ENCODE measurements at regions not wholly inside any gene's neighbourhood (a gene's known extent, or its start where the extent isn't known, plus 50 kb on each side); places are given as distances from the start of the nearest gene placed in this dataset.

- no peak for TF ChIP-seq CTCF (IDR thresholded peaks at IDR 0.05; ENCODE audit: poor library complexity, severe bottlenecking)
- no peaks in the 10 kb centered on the region for H3K36me3 ChIP-seq (ENCODE audit: low read depth)
- H3K27me3 ChIP-seq (ENCODE audit: insufficient read depth, poor library complexity, severe bottlenecking) = no peaks in the 10 kb centered on the region
- H3K27ac ChIP-seq (ENCODE audit: poor library complexity, severe bottlenecking) = no peak overlapping the region
- H3K9me3 ChIP-seq (ENCODE audit: severe bottlenecking) = no peaks in the 10 kb centered on the region
- ATAC-seq (ENCODE audit: low read depth) (no peak), DNase-seq (ENCODE audit: low spot score) (no peak)
- H3K4me1 ChIP-seq (ENCODE audit: insufficient read depth, poor library complexity, severe bottlenecking) = no peaks in the 10 kb centered on the region
- H3K4me3 ChIP-seq (ENCODE audit: severe bottlenecking) = no peak overlapping the region
Measured at GRCh38 chr11:105401269-105401809, 208.5 kb upstream of the GRIA4 start.

- Histone ChIP-seq H3K36me3 (ENCODE audit: low read depth) (no peaks in the 10 kb centered on the region), H3K4me3 (ENCODE audit: severe bottlenecking) (no peak overlapping the region), H3K27me3 (ENCODE audit: insufficient read depth, poor library complexity, severe bottlenecking) (no peaks in the 10 kb centered on the region), H3K27ac (ENCODE audit: poor library complexity, severe bottlenecking) (no peak overlapping the region), H3K4me1 (ENCODE audit: insufficient read depth, poor library complexity, severe bottlenecking) (no peaks in the 10 kb centered on the region), H3K9me3 (ENCODE audit: severe bottlenecking) (no peaks in the 10 kb centered on the region)
- DNase-seq (ENCODE audit: low spot score) = no peak
- no peak for ATAC-seq (ENCODE audit: low read depth)
- TF ChIP-seq CTCF (IDR thresholded peaks at IDR 0.05; ENCODE audit: poor library complexity, severe bottlenecking) = no peak
Measured at GRCh38 chr11:105399511-105399910, 210.4 kb upstream of the GRIA4 start.

- no peaks in the 10 kb centered on the region for H3K27me3 ChIP-seq (ENCODE audit: insufficient read depth, poor library complexity, severe bottlenecking)
- no peak for TF ChIP-seq CTCF (IDR thresholded peaks at IDR 0.05; ENCODE audit: poor library complexity, severe bottlenecking)
- no peak overlapping the region for H3K4me3 ChIP-seq (ENCODE audit: severe bottlenecking)
Measured at GRCh38 chr11:105398636-105399035, 211.2 kb upstream of the GRIA4 start.

GRCh38 chr11:105393326-105393725, 216.5 kb upstream of the GRIA4 start:
- Histone ChIP-seq H3K27ac (ENCODE audit: poor library complexity, severe bottlenecking) (no peak overlapping the region), H3K4me3 (ENCODE audit: severe bottlenecking) (no peak overlapping the region), H3K4me1 (ENCODE audit: insufficient read depth, poor library complexity, severe bottlenecking) (no peaks in the 10 kb centered on the region), H3K27me3 (ENCODE audit: insufficient read depth, poor library complexity, severe bottlenecking) (no peaks in the 10 kb centered on the region), H3K9me3 (ENCODE audit: severe bottlenecking) (no peaks in the 10 kb centered on the region), H3K36me3 (ENCODE audit: low read depth) (no peaks in the 10 kb centered on the region)
- no peak for TF ChIP-seq CTCF (IDR thresholded peaks at IDR 0.05; ENCODE audit: poor library complexity, severe bottlenecking)
- ATAC-seq (ENCODE audit: low read depth) (no peak), DNase-seq (ENCODE audit: low spot score) (no peak)

More at GRCh38 chr11:105398636-105399035, 211.2 kb upstream of the GRIA4 start:
- no peaks in the 10 kb centered on the region for H3K36me3 ChIP-seq (ENCODE audit: low read depth)
- ATAC-seq (ENCODE audit: low read depth) = no peak
- H3K9me3 ChIP-seq (ENCODE audit: severe bottlenecking) = no peaks in the 10 kb centered on the region
- H3K4me1 ChIP-seq (ENCODE audit: insufficient read depth, poor library complexity, severe bottlenecking) = no peaks in the 10 kb centered on the region
- no peak overlapping the region for H3K27ac ChIP-seq (ENCODE audit: poor library complexity, severe bottlenecking)
- no peak for DNase-seq (ENCODE audit: low spot score)

GRCh38 chr11:105392556-105392955, 217.3 kb upstream of the GRIA4 start:
- no peaks in the 10 kb centered on the region for H3K9me3 ChIP-seq (ENCODE audit: severe bottlenecking)
- H3K27ac ChIP-seq (ENCODE audit: poor library complexity, severe bottlenecking) = no peak overlapping the region
- no peaks in the 10 kb centered on the region for H3K36me3 ChIP-seq (ENCODE audit: low read depth)
- no peak for TF ChIP-seq CTCF (IDR thresholded peaks at IDR 0.05; ENCODE audit: poor library complexity, severe bottlenecking)
- H3K4me3 ChIP-seq (ENCODE audit: severe bottlenecking) = no peak overlapping the region
- no peak for ATAC-seq (ENCODE audit: low read depth)
- H3K4me1 ChIP-seq (ENCODE audit: insufficient read depth, poor library complexity, severe bottlenecking) = no peaks in the 10 kb centered on the region
- H3K27me3 ChIP-seq (ENCODE audit: insufficient read depth, poor library complexity, severe bottlenecking) = no peaks in the 10 kb centered on the region
- no peak for DNase-seq (ENCODE audit: low spot score)
